Prostate gland (tissue), 2 donors: ENCODE measurements at regions not wholly inside any gene's neighbourhood (a gene's known extent, or its start where the extent isn't known, plus 50 kb on each side); places are given as distances from the start of the nearest gene placed in this dataset.

Source experiments
- DNase-seq: peaks from one replicate; pipeline ENCODE4 v3.0.0-alpha.2; 2019; ENCODE audit warnings: low spot score
- H3K27ac ChIP-seq, 2 donors: fragments of 200-600 bp; sonication (generic); 2 replicates each; pipeline ENCODE4 v1.5.1; 2017 to 2019
- H3K27me3 ChIP-seq: fragments of 200-600 bp; sonication (generic); replicated peaks from 2 replicates; pipeline ENCODE4 v1.5.1; 2019; ENCODE audit not compliant: insufficient read depth
- H3K36me3 ChIP-seq, 2 donors: fragments of 200-600 bp; sonication (generic); 1 replicate in 1 of 2; 2 replicates in 1 of 2; pipeline versions ENCODE4 v1.5.1 to v1.8.1; 2017 to 2019
- H3K4me1 ChIP-seq: fragments of 200-600 bp; sonication (generic); replicated peaks from 2 replicates; pipeline ENCODE4 v1.5.1; 2019
- H3K4me3 ChIP-seq, 2 donors: fragments of 200-600 bp; sonication (generic); 2 replicates each; pipeline ENCODE4 v1.5.1; 2017 to 2019
- H3K9me3 ChIP-seq: fragments of 200-600 bp; sonication (generic); 2 replicates; pipeline ENCODE4 v1.5.1; 2017
- POLR2A ChIP-seq: fragments of 450-650 bp; IDR thresholded peaks from one replicate; pipeline ENCODE4 v1.6.1; 2016; ENCODE audit warnings: antibody characterized with exemption, mild to moderate bottlenecking
- POLR2AphosphoS5 ChIP-seq: sonication (generic); formaldehyde crosslinking; IDR thresholded peaks from one replicate; pipeline ENCODE4 v1.6.1; 2017; ENCODE audit warnings: antibody characterized with exemption
- WGBS: methylation state at CpG from one replicate; pipeline ENCODE4 v1.1.5; 2018; 5-methylcytosine and 5-hydroxymethylcytosine counted together
- intact Hi-C: fragments of 100-400 bp; cut with DNase I; formaldehyde crosslinking; loops from one replicate; pipeline ENCODE4 v1.14.2; 2022
- TF ChIP-seq, protein P1 (sequence below), 4 experiments: fragments of 200-600 bp in 2 of 4; fragments of 450-650 bp in 2 of 4; sonication (generic) in 2 of 4; IDR thresholded peaks; 1 replicate in 3 of 4; 2 replicates in 1 of 4; pipeline ENCODE4 v1.5.1; 2016 to 2019; ENCODE audit warnings: antibody characterized with exemption in 4 of 4, mild to moderate bottlenecking in 2 of 4, moderate library complexity in 2 of 4

GRCh38 chr18:78480262-78481054 lies 499.2 kb upstream of the SALL3 start:
- Histone ChIP-seq H3K4me1 (no peaks in the 10 kb centered on the region), H3K4me3 (no peak overlapping the region), H3K27ac (no peak overlapping the region), H3K27me3 (no peaks in the 10 kb centered on the region), H3K36me3 (no peaks in the 10 kb centered on the region), H3K9me3 (no peaks in the 10 kb centered on the region)
- intact Hi-C loops: no loop called here
- TF ChIP-seq POLR2A: no peak
- no peak for TF ChIP-seq POLR2AphosphoS5
- TF ChIP-seq, protein P1, sequence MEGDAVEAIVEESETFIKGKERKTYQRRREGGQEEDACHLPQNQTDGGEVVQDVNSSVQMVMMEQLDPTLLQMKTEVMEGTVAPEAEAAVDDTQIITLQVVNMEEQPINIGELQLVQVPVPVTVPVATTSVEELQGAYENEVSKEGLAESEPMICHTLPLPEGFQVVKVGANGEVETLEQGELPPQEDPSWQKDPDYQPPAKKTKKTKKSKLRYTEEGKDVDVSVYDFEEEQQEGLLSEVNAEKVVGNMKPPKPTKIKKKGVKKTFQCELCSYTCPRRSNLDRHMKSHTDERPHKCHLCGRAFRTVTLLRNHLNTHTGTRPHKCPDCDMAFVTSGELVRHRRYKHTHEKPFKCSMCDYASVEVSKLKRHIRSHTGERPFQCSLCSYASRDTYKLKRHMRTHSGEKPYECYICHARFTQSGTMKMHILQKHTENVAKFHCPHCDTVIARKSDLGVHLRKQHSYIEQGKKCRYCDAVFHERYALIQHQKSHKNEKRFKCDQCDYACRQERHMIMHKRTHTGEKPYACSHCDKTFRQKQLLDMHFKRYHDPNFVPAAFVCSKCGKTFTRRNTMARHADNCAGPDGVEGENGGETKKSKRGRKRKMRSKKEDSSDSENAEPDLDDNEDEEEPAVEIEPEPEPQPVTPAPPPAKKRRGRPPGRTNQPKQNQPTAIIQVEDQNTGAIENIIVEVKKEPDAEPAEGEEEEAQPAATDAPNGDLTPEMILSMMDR (IDR thresholded peaks at IDR 0.05): no peak
- WGBS: 89% methylated on average over 31 of the region's 31 CpGs
- DNase-seq: no peak

- Histone ChIP-seq H3K27me3 (no peaks in the 10 kb centered on the region), H3K4me3 (no peak overlapping the region), H3K9me3 (no peaks in the 10 kb centered on the region), H3K4me1 (no peaks in the 10 kb centered on the region), H3K27ac (no peak overlapping the region), H3K36me3 (no peaks in the 10 kb centered on the region)
- 92% methylated on average over 7 of the region's 7 CpGs for WGBS
- intact Hi-C loops: no loop called here
- DNase-seq: no peak
- TF ChIP-seq, protein P1 (IDR thresholded peaks at IDR 0.05): no peak
- TF ChIP-seq POLR2A (no peak), POLR2AphosphoS5 (no peak)
Measured at GRCh38 chr18:78482378-78482777, 497.2 kb upstream of the SALL3 start.

DNA sequence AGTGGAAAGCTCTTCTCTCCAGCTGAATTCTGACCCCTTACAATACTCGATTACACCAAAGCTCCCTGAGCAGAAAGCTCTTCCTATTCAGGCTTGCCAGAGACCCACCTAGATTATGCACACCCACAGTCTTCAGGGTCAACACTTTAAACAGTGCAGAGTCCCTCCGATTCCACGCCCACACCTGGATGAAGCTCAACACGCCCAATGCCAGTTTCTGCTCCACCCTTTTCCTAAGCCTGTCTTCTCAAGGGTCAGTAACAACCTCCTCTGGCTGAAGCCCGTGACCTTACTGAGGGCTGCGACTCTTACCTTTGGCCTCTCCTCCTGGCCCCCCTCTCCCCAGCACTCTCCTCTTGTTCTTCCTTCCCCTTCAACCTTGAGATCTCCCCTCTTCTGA lies 492.0 kb upstream of the SALL3 start:
- TF ChIP-seq POLR2A (no peak), POLR2AphosphoS5 (no peak)
- TF ChIP-seq, protein P1 (IDR thresholded peaks at IDR 0.05): no peak
- Histone ChIP-seq H3K9me3 (no peaks in the 10 kb centered on the region), H3K4me1 (no peaks in the 10 kb centered on the region), H3K36me3 (no peaks in the 10 kb centered on the region), H3K27ac (no peak overlapping the region), H3K4me3 (no peak overlapping the region), H3K27me3 (no peaks in the 10 kb centered on the region)
- WGBS: 67% methylated on average over 6 of the region's 6 CpGs
- DNase-seq: no peak
- intact Hi-C loops: no loop called here

DNA sequence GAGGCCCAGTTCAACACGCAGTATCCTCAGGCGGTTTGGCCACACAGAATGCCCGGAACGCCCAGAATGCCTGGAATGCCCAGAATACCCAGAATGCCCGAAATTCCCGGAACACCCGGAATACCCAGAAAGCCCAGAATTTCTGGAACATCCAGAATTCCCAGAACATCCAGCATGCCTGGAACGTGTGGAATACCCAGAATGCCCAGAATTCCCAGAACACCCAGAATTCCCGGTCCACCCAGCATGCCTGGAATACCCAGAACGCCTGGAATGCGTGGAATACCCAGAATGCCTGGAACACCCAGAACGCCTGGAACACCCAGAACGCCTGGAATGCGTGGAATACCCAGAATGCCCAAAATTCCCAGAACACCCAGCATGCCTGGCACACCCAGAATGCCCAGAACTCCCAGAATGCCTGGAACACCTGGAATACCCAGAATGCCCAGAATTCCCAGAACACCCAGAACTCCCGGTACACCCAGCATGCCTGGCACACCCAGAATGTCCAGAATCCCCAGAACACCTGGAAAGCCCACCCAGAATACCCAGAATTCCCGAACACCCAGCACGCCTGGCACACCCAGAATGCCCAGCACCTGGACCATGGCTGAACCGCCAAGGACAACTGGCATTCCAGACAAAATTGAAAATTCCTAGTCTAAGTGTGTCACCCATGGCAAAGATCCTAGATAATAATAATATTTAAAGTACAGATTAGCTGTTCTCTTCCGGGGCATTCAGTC lies 487.4 kb upstream of the SALL3 start:
- no peaks in the 10 kb centered on the region for H3K9me3 ChIP-seq
- intact Hi-C loops: no loop called here
- no peak overlapping the region for H3K4me3 ChIP-seq
- H3K4me1 ChIP-seq: no peaks in the 10 kb centered on the region
- 92% methylated on average over 19 of the region's 19 CpGs for WGBS
- DNase-seq: no peak
- H3K27ac ChIP-seq: no peak overlapping the region
- TF ChIP-seq POLR2A: no peak
- no peak for TF ChIP-seq POLR2AphosphoS5
- TF ChIP-seq, protein P1 (IDR thresholded peaks at IDR 0.05): no peak
- H3K27me3 ChIP-seq: no peaks in the 10 kb centered on the region
- H3K36me3 ChIP-seq: no peaks in the 10 kb centered on the region
